ENCODE measurements at regions not wholly inside any gene's neighbourhood (a gene's known extent, or its start where the extent isn't known, plus 50 kb on each side); places are given as distances from the start of the nearest gene placed in this dataset.

- Histone ChIP-seq H3K9ac (ENCODE audit: insufficient read depth, low read length, poor library complexity, severe bottlenecking) (no peak overlapping the region), H3K4me1 (ENCODE audit: control insufficient read depth in 1 of 2, insufficient read depth in 2 of 2, low read length in 2 of 2) (no peaks in the 10 kb centered on the region), H4K20me1 (ENCODE audit: insufficient read depth, low read length) (no peaks in the 10 kb centered on the region), H3K9me3 (replicated peaks in 1 of 2; ENCODE audit: control insufficient read depth in 1 of 2, insufficient read depth in 1 of 2, low read length in 2 of 2) (no peaks in the 10 kb centered on the region), H3K36me3 (replicated peaks in 1 of 2; ENCODE audit: control insufficient read depth in 1 of 2, insufficient read depth in 2 of 2, low read length in 2 of 2) (no peaks in the 10 kb centered on the region), H3K4me2 (replicated peaks; ENCODE audit: extremely low read depth, low read length, poor library complexity, severe bottlenecking) (no peak overlapping the region), H2AFZ (ENCODE audit: insufficient read depth, low read depth, low read length, poor library complexity, severe bottlenecking) (no peak overlapping the region), H3K79me2 (ENCODE audit: insufficient read depth, low read length) (no peaks in the 10 kb centered on the region), H3K27ac (ENCODE audit: low read depth in 1 of 2, low read length in 2 of 2) (no peak overlapping the region), H3K27me3 (ENCODE audit: control insufficient read depth in 2 of 2, insufficient read depth in 2 of 2, low read length in 2 of 2) (no peaks in the 10 kb centered on the region), H3K4me3 (replicated peaks in 1 of 3; ENCODE audit: low read depth in 2 of 3, low read length in 3 of 3) (no peak overlapping the region)
- WGBS (ENCODE audit: insufficient coverage): no CpG with 5 or more reads among the region's 1 CpG
- H3K27ac Mint-ChIP-seq: peak overlapping the region in 1 of 7 donors; percentile 64
- no peak overlapping the region for H3K4me3 Mint-ChIP-seq
- no peaks in the 10 kb centered on the region for H3K4me1 Mint-ChIP-seq
- intact Hi-C loops (cut with micrococcal nuclease): no loop called here
- DNase-seq: no peak
- no peak for TF ChIP-seq CTCF (IDR thresholded peaks at IDR 0.05)
- no peaks in the 10 kb centered on the region for H3K36me3 Mint-ChIP-seq
- H3K9me3 Mint-ChIP-seq: peaks cover 0 to 2% (median 0%) of the 10 kb centered on the region in 7 donors
- no peaks in the 10 kb centered on the region for H3K27me3 Mint-ChIP-seq (ENCODE audit: low read depth in 3 of 3)
Measured at GRCh38 chr9:103904242-103904641, 189.9 kb upstream of the SMC2 start.

GRCh38 chr9:103913899-103914298, 180.2 kb upstream of the SMC2 start:
- Histone ChIP-seq H3K9ac (ENCODE audit: insufficient read depth, low read length, poor library complexity, severe bottlenecking) (no peak overlapping the region), H4K20me1 (ENCODE audit: insufficient read depth, low read length) (no peaks in the 10 kb centered on the region), H3K79me2 (ENCODE audit: insufficient read depth, low read length) (no peaks in the 10 kb centered on the region), H2AFZ (ENCODE audit: insufficient read depth, low read depth, low read length, poor library complexity, severe bottlenecking) (no peak overlapping the region), H3K27ac (ENCODE audit: low read depth in 1 of 2, low read length in 2 of 2) (no peak overlapping the region), H3K27me3 (ENCODE audit: control insufficient read depth in 2 of 2, insufficient read depth in 2 of 2, low read length in 2 of 2) (no peaks in the 10 kb centered on the region), H3K36me3 (replicated peaks in 1 of 2; ENCODE audit: control insufficient read depth in 1 of 2, insufficient read depth in 2 of 2, low read length in 2 of 2) (no peaks in the 10 kb centered on the region), H3K9me3 (replicated peaks in 1 of 2; ENCODE audit: control insufficient read depth in 1 of 2, insufficient read depth in 1 of 2, low read length in 2 of 2) (no peaks in the 10 kb centered on the region), H3K4me2 (replicated peaks; ENCODE audit: extremely low read depth, low read length, poor library complexity, severe bottlenecking) (no peak overlapping the region), H3K4me1 (ENCODE audit: control insufficient read depth in 1 of 2, insufficient read depth in 2 of 2, low read length in 2 of 2) (no peaks in the 10 kb centered on the region), H3K4me3 (replicated peaks in 1 of 3; ENCODE audit: low read depth in 2 of 3, low read length in 3 of 3) (no peak overlapping the region)
- no peaks in the 10 kb centered on the region for H3K27me3 Mint-ChIP-seq (ENCODE audit: low read depth in 3 of 3)
- no CpG with 5 or more reads among the region's 1 CpG for WGBS (ENCODE audit: insufficient coverage)
- H3K27ac Mint-ChIP-seq: no peak overlapping the region
- TF ChIP-seq CTCF (IDR thresholded peaks at IDR 0.05): no peak
- intact Hi-C loops (cut with micrococcal nuclease): no loop called here
- DNase-seq: no peak
- no peaks in the 10 kb centered on the region for H3K4me1 Mint-ChIP-seq
- H3K9me3 Mint-ChIP-seq: peaks cover 0 to 3% (median 0%) of the 10 kb centered on the region in 7 donors
- H3K36me3 Mint-ChIP-seq: no peaks in the 10 kb centered on the region
- no peak overlapping the region for H3K4me3 Mint-ChIP-seq
